DOHH2 (cell line): ENCODE measurements at regions not wholly inside any gene's neighbourhood (a gene's known extent, or its start where the extent isn't known, plus 50 kb on each side); places are given as distances from the start of the nearest gene placed in this dataset.

Source experiments
- H3F3A ChIP-seq: fragments of 200-600 bp; sonication (generic), shearing (Covaris generic); 2 replicates; pipeline ENCODE4 v1.6.0; 2016; ENCODE audit warnings: antibody characterized with exemption, mild to moderate bottlenecking; ENCODE audit not compliant: control insufficient read depth, insufficient read depth
- H3K27ac ChIP-seq: fragments of 200-600 bp; sonication (generic); 2 replicates; pipeline ENCODE4 v1.5.1; 2014; ENCODE audit warnings: low read depth, mild to moderate bottlenecking, low read length, moderate library complexity
- H3K27me3 ChIP-seq: fragments of 200-600 bp; sonication (generic); 2 replicates; pipeline ENCODE4 v1.6.1; 2014; ENCODE audit warnings: mild to moderate bottlenecking, low read length, mixed read lengths; ENCODE audit not compliant: control insufficient read depth
- H3K36me3 ChIP-seq: fragments of 200-600 bp; sonication (generic); 2 replicates; pipeline ENCODE4 v1.6.1; 2014; ENCODE audit warnings: mild to moderate bottlenecking, low read length, moderate library complexity, mixed read lengths; ENCODE audit not compliant: control insufficient read depth
- H3K4me1 ChIP-seq: fragments of 200-600 bp; sonication (generic); 2 replicates; pipeline ENCODE4 v1.6.1; 2014; ENCODE audit warnings: mild to moderate bottlenecking, low read length, mixed read lengths; ENCODE audit not compliant: control insufficient read depth
- H3K4me2 ChIP-seq: fragments of 200-600 bp; sonication (generic); 2 replicates; pipeline ENCODE4 v1.6.0; 2014; ENCODE audit warnings: mild to moderate bottlenecking, low read length, moderate library complexity
- H3K4me3 ChIP-seq: fragments of 200-600 bp; sonication (generic); 2 replicates; pipeline ENCODE4 v1.5.1; 2014; ENCODE audit warnings: mild to moderate bottlenecking, low read length, mixed read lengths
- H3K79me2 ChIP-seq: fragments of 200-600 bp; sonication (generic); 2 replicates; pipeline ENCODE4 v1.6.1; 2014; ENCODE audit warnings: mild to moderate bottlenecking, low read length, mixed read lengths; ENCODE audit not compliant: control insufficient read depth
- H3K9me2 ChIP-seq: fragments of 200-600 bp; sonication (generic); replicated peaks from 2 replicates; pipeline ENCODE4 v1.6.1; 2014; ENCODE audit warnings: mild to moderate bottlenecking, low read length, mixed read lengths; ENCODE audit not compliant: control insufficient read depth
- H3K9me3 ChIP-seq: fragments of 200-600 bp; sonication (generic); 2 replicates; pipeline ENCODE4 v1.6.1; 2014; ENCODE audit warnings: antibody characterized with exemption, low read length, mixed read lengths; ENCODE audit not compliant: control insufficient read depth, insufficient read depth
- H4K20me1 ChIP-seq: fragments of 200-600 bp; sonication (generic); 2 replicates; pipeline ENCODE4 v1.6.0; 2014; ENCODE audit warnings: low read depth, mild to moderate bottlenecking, antibody characterized with exemption, low read length, moderate library complexity; ENCODE audit not compliant: control insufficient read depth, insufficient read depth
- EZH2phosphoT487 ChIP-seq: fragments of 200-600 bp; sonication (generic); IDR thresholded peaks from 2 replicates; pipeline ENCODE4 v1.6.1; 2017; ENCODE audit warnings: borderline replicate concordance, mild to moderate bottlenecking, antibody characterized with exemption, low read length, moderate library complexity, mixed read lengths
- TF ChIP-seq, protein P1 (sequence below): fragments of 200-600 bp; sonication (generic); IDR thresholded peaks from one replicate; pipeline ENCODE4 v1.5.1; 2014; ENCODE audit warnings: antibody characterized with exemption, mild to moderate bottlenecking, low read depth, low read length; ENCODE audit not compliant: poor library complexity, severe bottlenecking

DNA sequence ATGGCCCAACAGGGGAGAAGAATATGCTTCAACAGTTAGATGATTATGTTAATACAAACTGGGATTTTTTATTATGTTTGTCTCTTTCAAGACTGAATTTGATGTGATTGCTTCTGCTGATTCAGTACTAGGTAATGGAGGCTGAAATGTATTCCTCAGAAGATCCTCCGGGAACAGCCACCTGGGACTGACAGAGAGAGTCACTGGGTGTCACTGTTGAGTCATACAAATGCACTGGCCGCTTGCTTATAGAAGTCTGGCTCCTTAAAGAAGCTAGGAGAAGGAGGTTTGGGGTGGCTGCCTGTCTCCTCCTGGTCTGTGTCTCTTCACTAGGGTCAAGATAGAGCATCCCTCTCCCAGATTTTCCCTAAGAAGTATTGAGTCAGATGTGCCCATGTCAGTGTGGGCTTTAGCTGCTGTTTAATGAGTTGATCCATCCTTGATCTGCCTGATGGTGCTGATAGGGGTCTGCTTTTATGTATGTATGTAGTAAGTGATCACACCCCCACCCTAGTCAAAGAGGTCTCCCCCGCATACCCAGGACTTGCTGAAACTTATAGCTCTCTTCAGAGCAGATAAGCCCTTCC is 773.4 kb downstream of the BRINP1 start:
- Histone ChIP-seq H3K4me3 (no peak overlapping the region), H3K4me1 (no peaks in the 10 kb centered on the region), H3K27me3 (no peaks in the 10 kb centered on the region), H3K36me3 (no peaks in the 10 kb centered on the region), H3K9me2 (no peaks in the 10 kb centered on the region), H3K27ac (no peak overlapping the region), H3K79me2 (no peaks in the 10 kb centered on the region), H3F3A (no peaks in the 10 kb centered on the region), H3K9me3 (no peaks in the 10 kb centered on the region), H4K20me1 (no peaks in the 10 kb centered on the region), H3K4me2 (no peak overlapping the region)
- no peak for TF ChIP-seq EZH2phosphoT487
- TF ChIP-seq, protein P1, sequence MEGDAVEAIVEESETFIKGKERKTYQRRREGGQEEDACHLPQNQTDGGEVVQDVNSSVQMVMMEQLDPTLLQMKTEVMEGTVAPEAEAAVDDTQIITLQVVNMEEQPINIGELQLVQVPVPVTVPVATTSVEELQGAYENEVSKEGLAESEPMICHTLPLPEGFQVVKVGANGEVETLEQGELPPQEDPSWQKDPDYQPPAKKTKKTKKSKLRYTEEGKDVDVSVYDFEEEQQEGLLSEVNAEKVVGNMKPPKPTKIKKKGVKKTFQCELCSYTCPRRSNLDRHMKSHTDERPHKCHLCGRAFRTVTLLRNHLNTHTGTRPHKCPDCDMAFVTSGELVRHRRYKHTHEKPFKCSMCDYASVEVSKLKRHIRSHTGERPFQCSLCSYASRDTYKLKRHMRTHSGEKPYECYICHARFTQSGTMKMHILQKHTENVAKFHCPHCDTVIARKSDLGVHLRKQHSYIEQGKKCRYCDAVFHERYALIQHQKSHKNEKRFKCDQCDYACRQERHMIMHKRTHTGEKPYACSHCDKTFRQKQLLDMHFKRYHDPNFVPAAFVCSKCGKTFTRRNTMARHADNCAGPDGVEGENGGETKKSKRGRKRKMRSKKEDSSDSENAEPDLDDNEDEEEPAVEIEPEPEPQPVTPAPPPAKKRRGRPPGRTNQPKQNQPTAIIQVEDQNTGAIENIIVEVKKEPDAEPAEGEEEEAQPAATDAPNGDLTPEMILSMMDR = peak; percentile 18

DNA sequence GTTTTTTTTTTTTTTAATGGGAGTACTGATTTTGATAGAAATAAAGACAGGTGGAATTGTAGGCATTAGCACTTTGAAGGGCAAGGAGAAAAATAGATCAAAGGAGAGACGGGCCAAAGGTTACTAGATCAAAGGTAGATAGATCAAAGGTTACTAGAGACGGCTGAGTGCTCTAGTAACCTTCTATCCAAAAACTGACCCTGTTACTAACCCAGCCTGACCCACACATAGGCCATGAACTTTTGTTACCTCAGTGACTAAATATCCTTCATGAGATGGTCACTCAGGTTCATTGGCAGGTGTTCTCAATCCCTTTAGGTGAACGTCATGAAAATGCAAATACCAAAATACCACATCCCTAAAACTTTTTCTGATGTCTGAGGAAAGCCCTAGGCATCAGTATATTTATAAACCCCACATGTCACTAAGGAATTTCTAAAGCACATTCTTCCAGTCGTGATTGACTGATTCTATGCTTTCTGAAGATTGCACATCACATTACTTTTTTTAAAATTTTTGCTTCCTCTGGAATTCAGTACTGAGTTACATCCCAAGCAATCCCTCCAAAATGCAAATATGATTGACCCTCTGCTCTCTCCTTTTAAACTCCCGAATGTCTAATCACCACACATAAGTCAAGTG is 772.7 kb downstream of the BRINP1 start:
- Histone ChIP-seq H3K4me3 (no peak overlapping the region), H3K27ac (no peak overlapping the region), H3K9me2 (no peaks in the 10 kb centered on the region), H3K36me3 (no peaks in the 10 kb centered on the region), H4K20me1 (no peaks in the 10 kb centered on the region), H3K79me2 (no peaks in the 10 kb centered on the region), H3K4me2 (no peak overlapping the region), H3K4me1 (no peaks in the 10 kb centered on the region), H3F3A (no peaks in the 10 kb centered on the region), H3K9me3 (no peaks in the 10 kb centered on the region), H3K27me3 (no peaks in the 10 kb centered on the region)
- TF ChIP-seq, protein P1 = no peak
- no peak for TF ChIP-seq EZH2phosphoT487

DNA sequence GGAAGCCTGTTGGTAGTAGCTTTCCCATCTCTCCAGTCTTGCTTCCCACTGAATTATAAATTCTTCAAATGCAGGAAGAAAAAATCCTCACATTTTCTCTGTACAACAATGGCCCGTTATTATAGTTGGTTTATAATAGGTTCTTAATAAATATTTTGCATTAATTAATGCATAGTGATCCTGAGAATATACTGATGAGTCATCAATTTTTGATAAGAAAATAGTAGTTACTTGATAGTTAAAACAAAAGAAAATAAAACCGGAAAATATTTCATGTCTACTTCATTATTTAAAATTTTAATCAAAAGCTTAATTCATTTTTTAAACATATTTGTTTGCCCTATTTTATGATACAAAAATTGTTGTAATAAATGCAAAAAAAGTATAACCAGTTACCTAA is 762.6 kb downstream of the BRINP1 start:
- Histone ChIP-seq H3F3A (no peaks in the 10 kb centered on the region), H3K9me2 (no peaks in the 10 kb centered on the region), H3K27me3 (no peaks in the 10 kb centered on the region), H4K20me1 (no peaks in the 10 kb centered on the region), H3K36me3 (no peaks in the 10 kb centered on the region), H3K27ac (no peak overlapping the region), H3K4me2 (no peak overlapping the region), H3K9me3 (no peaks in the 10 kb centered on the region), H3K4me3 (no peak overlapping the region), H3K79me2 (no peaks in the 10 kb centered on the region), H3K4me1 (no peaks in the 10 kb centered on the region)
- TF ChIP-seq EZH2phosphoT487 = no peak
- TF ChIP-seq, protein P1 = no peak
